Liver (tissue), 3 donors: ENCODE measurements at regions not wholly inside any gene's neighbourhood (a gene's known extent, or its start where the extent isn't known, plus 50 kb on each side); places are given as distances from the start of the nearest gene placed in this dataset.

Experiments
- CTCF ChIP-seq: fragments of 150-350 bp; IDR thresholded peaks from 2 replicates; pipeline ENCODE4 v1.5.1; 2017; ENCODE audit warnings: improper control_type of control experiment, low read depth, low read length; ENCODE audit not compliant: missing input control
- JUND ChIP-seq, 2 donors: IDR thresholded peaks; 2 replicates each; pipeline ENCODE4 v1.6.1; 2016; ENCODE audit warnings: antibody characterized with exemption in 2 of 2
- SP1 ChIP-seq: IDR thresholded peaks from 2 replicates; pipeline ENCODE4 v1.6.1; 2018; ENCODE audit warnings: antibody characterized with exemption, mild to moderate bottlenecking
- donor health status: healthy.
- donor health status: healthy.

DNA sequence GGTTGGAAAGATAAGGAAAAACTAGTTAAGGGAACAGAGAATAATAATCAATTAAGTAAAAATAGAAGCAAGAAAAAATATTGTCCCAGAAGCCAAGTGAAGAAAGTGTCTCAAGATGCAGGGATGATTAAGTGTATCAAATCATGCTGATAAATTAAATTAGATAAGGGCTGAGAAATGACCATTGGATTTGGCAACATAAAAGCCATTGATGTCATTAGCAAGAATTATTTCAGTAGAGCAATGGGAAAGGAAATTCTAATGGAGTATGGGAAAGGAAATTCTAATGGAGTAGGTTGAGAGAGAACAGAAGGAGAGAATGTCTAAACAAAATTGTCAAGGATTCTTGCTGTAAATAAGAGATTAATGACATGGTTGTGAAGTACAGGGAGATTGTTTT is 146.8 kb downstream of the TFAP2B start:
- TF ChIP-seq SP1 (no peak), CTCF (no peak), JUND (IDR thresholded peaks at IDR 0.05) (no peak)
